Fibroblast of skin of right quadriceps (primary cell): ENCODE measurements at regions not wholly inside any gene's neighbourhood (a gene's known extent, or its start where the extent isn't known, plus 50 kb on each side); places are given as distances from the start of the nearest gene placed in this dataset.
"Not testable (repeated sequence)": the region's sequence is repeated elsewhere in the genome, so short reads cannot be mapped to it uniquely, and the experiment has no call there.

ENCODE experiments used
- DNase-seq: peaks from one replicate; pipeline ENCODE4 v3.0.0-alpha.2; 2013

- DNase-seq = no peak
Observed at GRCh38 chr15:66635817-66636216, 66.2 kb upstream of the SMAD6 start.

- not testable (repeated sequence) for DNase-seq
Observed at GRCh38 chr15:66637044-66637443, 65.0 kb upstream of the SMAD6 start.

- no peak for DNase-seq
Observed at GRCh38 chr15:66638377-66638776, 63.7 kb upstream of the SMAD6 start.

DNA sequence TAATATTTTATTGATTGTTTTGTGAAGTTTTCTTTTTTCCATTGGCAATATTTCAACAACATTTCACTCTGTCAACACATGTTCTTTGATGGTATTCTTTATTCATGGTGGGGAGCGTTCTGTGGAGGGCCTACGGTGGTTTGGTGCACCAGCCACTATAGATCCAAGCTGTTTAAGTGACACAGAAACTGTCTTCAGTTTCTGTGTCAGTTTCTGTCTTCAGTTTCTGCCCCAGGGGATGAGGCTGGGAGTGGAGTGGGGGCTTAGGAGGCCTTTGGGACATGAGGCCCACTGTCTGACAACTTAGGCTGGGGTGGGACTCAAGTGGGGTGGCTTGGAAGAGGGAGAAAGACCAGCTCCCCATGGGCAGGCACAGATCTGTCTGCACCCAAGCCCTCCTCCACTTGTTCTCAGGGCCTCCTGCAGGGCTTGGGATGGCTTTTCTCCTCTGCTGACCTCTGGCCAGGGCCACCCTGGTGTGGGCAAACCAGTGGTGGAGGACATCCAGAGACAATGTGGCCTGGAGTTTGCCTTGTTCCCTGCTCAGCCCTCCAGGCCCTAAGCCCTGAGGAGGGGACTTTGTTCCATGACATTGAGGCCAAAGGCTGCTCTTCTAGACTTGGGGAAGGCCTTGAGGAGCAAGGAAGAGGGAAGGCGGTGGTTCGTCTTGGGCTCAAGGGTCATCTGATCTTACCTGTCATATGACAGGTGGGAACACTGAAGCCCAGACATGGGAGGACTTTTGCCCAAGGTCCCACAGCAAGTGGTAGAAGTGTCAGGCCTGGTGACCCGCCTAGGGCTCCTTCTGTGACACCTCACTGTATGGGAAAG lies 60.3 kb upstream of the SMAD6 start:
- no peak for DNase-seq

DNA sequence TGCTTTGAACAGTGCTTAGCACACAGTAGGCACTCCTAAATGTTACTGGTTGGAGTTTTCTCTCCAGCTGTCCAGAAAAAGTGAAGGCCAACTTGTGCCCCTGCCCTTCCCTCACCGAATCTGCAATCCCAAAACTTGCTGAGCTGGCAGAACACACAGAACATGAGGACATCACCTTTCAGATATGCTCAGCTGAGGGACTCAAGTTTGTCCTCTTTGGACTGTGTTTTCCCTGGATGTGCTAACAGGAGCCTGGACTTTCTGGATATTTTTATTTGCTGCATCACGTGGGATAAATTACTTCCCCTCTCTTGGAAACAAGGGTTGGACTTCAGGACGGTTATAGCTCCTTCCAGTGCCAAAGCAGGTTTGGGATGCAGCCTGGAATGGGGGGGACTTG lies 59.5 kb upstream of the SMAD6 start:
- no peak for DNase-seq

GRCh38 chr15:66643033-66643432 lies 59.0 kb upstream of the SMAD6 start:
- no peak for DNase-seq

GRCh38 chr15:66644000-66644787 lies 57.8 kb upstream of the SMAD6 start:
- no peak for DNase-seq

DNA sequence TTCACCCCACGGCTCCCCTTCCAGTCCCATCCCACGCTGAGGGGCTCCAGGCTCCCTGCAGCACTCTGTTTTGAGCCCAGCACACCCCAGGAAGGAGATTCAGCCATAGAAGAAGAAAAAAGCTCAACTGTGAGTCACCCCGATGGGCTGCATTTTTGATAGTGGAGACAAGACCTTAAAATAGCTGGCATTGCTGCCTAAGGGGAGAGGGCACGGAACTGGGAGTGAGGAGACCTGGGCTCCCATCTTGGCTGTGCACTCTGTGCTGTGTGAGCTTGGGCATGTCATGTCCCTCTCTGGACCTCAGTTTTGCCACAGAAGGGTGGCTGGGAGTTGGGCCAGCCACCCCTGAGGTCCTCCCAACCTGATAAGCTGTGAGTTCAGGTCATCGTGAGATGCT lies 57.2 kb upstream of the SMAD6 start:
- peak; percentile 61 for DNase-seq

DNA sequence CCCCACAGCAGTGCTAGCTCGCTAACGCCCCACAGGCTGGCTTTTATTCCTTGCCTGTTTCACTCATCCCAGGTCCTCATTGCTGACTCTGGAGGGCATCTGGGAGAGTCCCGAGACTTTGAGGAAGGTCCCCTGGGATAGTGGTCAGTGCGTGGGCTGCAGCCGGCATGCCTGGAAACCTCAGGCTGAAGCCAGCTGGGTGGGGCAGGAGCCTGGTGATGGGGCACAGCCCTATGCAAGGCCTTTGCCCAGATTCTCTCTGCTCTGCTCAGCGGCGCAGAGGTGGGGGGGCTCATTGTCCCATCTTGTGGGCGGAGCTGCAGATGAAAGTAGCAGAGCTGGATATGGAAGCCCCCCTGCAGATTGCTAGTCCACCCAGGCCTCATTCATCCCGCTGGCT lies 55.7 kb upstream of the SMAD6 start:
- DNase-seq = no peak

DNA sequence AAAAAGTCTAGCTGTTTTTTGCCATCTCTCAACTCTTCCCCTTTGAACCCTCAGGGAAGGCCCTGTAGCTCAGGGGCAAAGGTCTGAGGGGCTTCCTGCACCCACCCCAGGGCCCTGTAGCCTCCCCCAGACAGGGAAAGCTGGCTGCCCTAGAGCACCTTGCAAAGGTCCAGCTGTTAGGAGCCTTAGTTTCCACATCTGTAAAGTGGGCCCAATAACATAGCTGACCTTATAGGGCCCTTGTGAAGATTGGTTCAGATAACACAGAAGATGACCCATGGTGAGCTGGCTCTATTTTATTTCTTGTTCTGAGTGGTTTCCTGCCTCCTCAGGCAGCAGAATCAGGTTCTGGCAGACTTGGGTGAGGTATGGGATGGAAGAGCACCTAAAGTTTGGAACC lies 55.2 kb upstream of the SMAD6 start:
- no peak for DNase-seq

DNA sequence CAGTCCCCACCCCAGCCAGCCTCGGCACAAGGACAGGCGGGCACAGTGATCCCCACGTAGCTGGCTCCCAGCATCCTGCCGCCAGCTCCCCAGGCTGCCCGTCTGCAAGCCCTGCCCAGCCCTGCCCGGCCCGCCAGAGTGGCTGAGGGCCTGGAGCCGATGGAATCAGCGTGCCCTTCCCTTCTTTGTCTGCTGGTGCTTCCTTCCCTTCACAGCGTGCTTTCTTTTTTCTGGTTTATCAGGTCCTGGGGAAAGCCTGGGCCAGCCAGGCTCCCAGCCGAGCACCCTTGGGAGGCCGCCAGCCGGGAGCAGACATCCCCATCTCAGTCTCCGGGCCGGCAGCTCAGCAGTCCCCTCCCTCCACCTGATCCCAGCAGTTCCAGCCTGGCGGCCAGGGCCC lies 54.7 kb upstream of the SMAD6 start:
- DNase-seq = no peak

GRCh38 chr15:66648588-66648987 lies 53.4 kb upstream of the SMAD6 start:
- no peak for DNase-seq

- DNase-seq = no peak
Observed at GRCh38 chr15:66649235-66649984, 52.6 kb upstream of the SMAD6 start.

- no peak for DNase-seq
Observed at GRCh38 chr15:66650433-66650832, 51.6 kb upstream of the SMAD6 start.

DNA sequence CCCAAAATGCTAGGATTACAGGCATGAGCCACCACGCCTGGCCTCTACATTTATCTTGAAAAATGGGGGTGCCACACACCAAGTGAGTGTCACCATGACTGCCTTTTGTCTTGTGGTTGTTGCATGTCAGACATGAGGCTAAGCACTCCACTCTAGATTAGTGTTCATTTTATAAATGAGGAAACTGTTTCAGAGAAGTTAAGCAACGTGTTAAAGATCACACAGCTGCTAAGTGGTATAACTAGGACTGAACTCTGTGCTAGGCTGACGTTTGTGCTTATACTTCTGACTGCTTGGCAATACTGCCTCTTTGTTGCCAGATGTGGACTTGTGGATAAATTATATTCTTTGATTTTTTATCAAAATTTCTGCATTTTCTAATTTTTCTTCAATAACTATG lies 50.8 kb upstream of the SMAD6 start:
- DNase-seq = no peak

GRCh38 chr15:66651913-66652642 lies 50.0 kb upstream of the SMAD6 start:
- DNase-seq = no peak
